ENCODE measurements at regions not wholly inside any gene's neighbourhood (a gene's known extent, or its start where the extent isn't known, plus 50 kb on each side); places are given as distances from the start of the nearest gene placed in this dataset.

- intact Hi-C loops (cut with DNase I): no loop called here
- H3K9me3 ChIP-seq: no peaks in the 10 kb centered on the region
- no peak for DNase-seq
- H3K36me3 ChIP-seq: no peaks in the 10 kb centered on the region
- TF ChIP-seq CTCF (IDR thresholded peaks at IDR 0.05) (no peak), POLR2A (IDR thresholded peaks at IDR 0.05) (no peak)
- no peaks in the 10 kb centered on the region for H3K27me3 ChIP-seq
- H3K4me3 ChIP-seq (replicated peaks in 1 of 3): no peak overlapping the region
- 78 to 85% methylated on average over 31 to 36 of the region's 36 CpGs for WGBS, 2 donors
- H3K4me1 ChIP-seq: no peaks in the 10 kb centered on the region
- H3K27ac ChIP-seq: no peak overlapping the region
Observed at GRCh38 chr10:131402771-131403650, 91.5 kb upstream of the TCERG1L start.

GRCh38 chr10:131403936-131404335, 92.4 kb upstream of the TCERG1L start:
- Histone ChIP-seq H3K27me3 (no peaks in the 10 kb centered on the region), H3K4me1 (no peaks in the 10 kb centered on the region), H3K4me3 (replicated peaks in 1 of 3) (no peak overlapping the region), H3K36me3 (no peaks in the 10 kb centered on the region), H3K27ac (no peak overlapping the region), H3K9me3 (no peaks in the 10 kb centered on the region)
- intact Hi-C loops (cut with DNase I): no loop called here
- WGBS, 2 donors: 100% methylated on average over 1 of the region's 7 CpGs; no CpG with 5 or more reads in 1 of the 2 donors
- no peak for DNase-seq
- TF ChIP-seq POLR2A (IDR thresholded peaks at IDR 0.05) (no peak), CTCF (IDR thresholded peaks at IDR 0.05) (no peak)

- TF ChIP-seq POLR2A (IDR thresholded peaks at IDR 0.05) (no peak), CTCF (IDR thresholded peaks at IDR 0.05) (no peak)
- Histone ChIP-seq H3K4me3 (replicated peaks in 1 of 3) (no peak overlapping the region), H3K36me3 (no peaks in the 10 kb centered on the region), H3K27ac (no peak overlapping the region), H3K9me3 (no peaks in the 10 kb centered on the region), H3K4me1 (no peaks in the 10 kb centered on the region), H3K27me3 (no peaks in the 10 kb centered on the region)
- intact Hi-C loops (cut with DNase I): no loop called here
- no peak for DNase-seq
- WGBS, 2 donors: 85 to 91% methylated on average over 5 to 8 of the region's 10 CpGs
Observed at GRCh38 chr10:131404886-131405285, 93.4 kb upstream of the TCERG1L start.

GRCh38 chr10:131406676-131407392, 95.3 kb upstream of the TCERG1L start:
- no peak for DNase-seq
- TF ChIP-seq CTCF (IDR thresholded peaks at IDR 0.05) (no peak), POLR2A (IDR thresholded peaks at IDR 0.05) (no peak)
- H3K27me3 ChIP-seq: no peaks in the 10 kb centered on the region
- no peaks in the 10 kb centered on the region for H3K36me3 ChIP-seq
- intact Hi-C loops (cut with DNase I): no loop called here
- no peaks in the 10 kb centered on the region for H3K9me3 ChIP-seq
- 80 to 87% methylated on average over 10 to 14 of the region's 17 CpGs for WGBS, 2 donors
- H3K27ac ChIP-seq: no peak overlapping the region
- H3K4me1 ChIP-seq: no peaks in the 10 kb centered on the region
- no peak overlapping the region for H3K4me3 ChIP-seq (replicated peaks in 1 of 3)

- intact Hi-C loops (cut with DNase I): no loop called here
- no peak for DNase-seq
- H3K4me1 ChIP-seq: no peaks in the 10 kb centered on the region
- H3K9me3 ChIP-seq: no peaks in the 10 kb centered on the region
- WGBS, 2 donors: 77 to 88% methylated on average over 5 of the region's 5 CpGs
- H3K4me3 ChIP-seq (replicated peaks in 1 of 3): no peak overlapping the region
- no peak for TF ChIP-seq CTCF (IDR thresholded peaks at IDR 0.05)
- TF ChIP-seq POLR2A (IDR thresholded peaks at IDR 0.05): no peak
- no peaks in the 10 kb centered on the region for H3K36me3 ChIP-seq
- no peaks in the 10 kb centered on the region for H3K27me3 ChIP-seq
- no peak overlapping the region for H3K27ac ChIP-seq
Observed at GRCh38 chr10:131418681-131419080, 107.2 kb upstream of the TCERG1L start.

Data from thyroid gland (tissue), 4 donors.